ENCODE measurements at regions not wholly inside any gene's neighbourhood (a gene's known extent, or its start where the extent isn't known, plus 50 kb on each side); places are given as distances from the start of the nearest gene placed in this dataset.

GRCh38 chr5:162391833-162392232, 324.3 kb downstream of the GABRG2 start:
- dilution Hi-C loops (cut with MboI; ENCODE audit: extremely low pct_ligation_motif_present, low sequenced_read_pairs) (no loop called here), intact Hi-C loops (cut with micrococcal nuclease) (no loop called here)
- H3K27ac ChIP-seq (ENCODE audit: insufficient read depth, low read depth, low read length), result no peak overlapping the region
- H3K9ac ChIP-seq (replicated peaks; ENCODE audit: extremely low read depth, insufficient read depth, low read length), result no peak overlapping the region
- H3K36me3 ChIP-seq (ENCODE audit: control insufficient read depth in 2 of 2, extremely low read depth in 1 of 2, insufficient read depth in 2 of 2, low read length in 2 of 2), result no peaks in the 10 kb centered on the region
- H3K4me1 ChIP-seq (ENCODE audit: control insufficient read depth, extremely low read depth, insufficient read depth, low read length), result no peaks in the 10 kb centered on the region
- no peaks in the 10 kb centered on the region for H3K9me1 ChIP-seq (replicated peaks; ENCODE audit: control insufficient read depth, extremely low read depth, insufficient read depth, low read length)
- ChIA-PET POLR2A (no interaction called here), CTCF (no interaction called here)
- no peak overlapping the region for H3K4me2 ChIP-seq (ENCODE audit: insufficient read depth, low read length)
- no TSS peak for BruUV-seq (replicated peaks)
- H3K9me3 ChIP-seq (replicated peaks; ENCODE audit: control insufficient read depth, insufficient read depth, low read length), result peaks cover 5% of the 10 kb centered on the region
- no peak overlapping the region for H3K4me3 ChIP-seq (replicated peaks in 1 of 3; ENCODE audit: insufficient read depth in 1 of 3, low read depth in 1 of 3, low read length in 3 of 3)
- TF ChIP-seq MAX (IDR thresholded peaks at IDR 0.05; ENCODE audit: insufficient read depth, insufficient read length) (no peak), POLR2A (IDR thresholded peaks at IDR 0.05; ENCODE audit: low read depth, low read length) (no peak), EZH2 (IDR thresholded peaks at IDR 0.05; ENCODE audit: borderline replicate concordance, low read depth, low read length, severe bottlenecking) (no peak), CTCF (IDR thresholded peaks at IDR 0.05; ENCODE audit: extremely low read depth in 1 of 2, insufficient read depth in 1 of 2, low read depth in 1 of 2, low read length in 2 of 2) (no peak), POLR2AphosphoS5 (IDR thresholded peaks at IDR 0.05; ENCODE audit: insufficient read depth, low read depth, low read length) (no peak), GATA2 (IDR thresholded peaks at IDR 0.05; ENCODE audit: insufficient read depth, insufficient read length, low read depth, low read length) (no peak), FOS (IDR thresholded peaks at IDR 0.05; ENCODE audit: borderline replicate concordance, insufficient read depth, low read length) (no peak), MYC (IDR thresholded peaks at IDR 0.05; ENCODE audit: low read depth, low read length) (no peak), JUN (IDR thresholded peaks at IDR 0.05; ENCODE audit: borderline replicate concordance, insufficient read depth, insufficient read length, low read depth) (no peak)
- no peak for FAIRE-seq
- no peak for DNase-seq (ENCODE audit: low read depth, low spot score)
- H2AFZ ChIP-seq (ENCODE audit: low read depth, low read length), result no peak overlapping the region
- no peaks in the 10 kb centered on the region for H3K79me2 ChIP-seq (ENCODE audit: control insufficient read depth, insufficient read depth, low read length)
- no peaks in the 10 kb centered on the region for H3K27me3 ChIP-seq (ENCODE audit: control insufficient read depth in 2 of 2, insufficient read depth in 2 of 2, low read length in 2 of 2)
- H4K20me1 ChIP-seq (replicated peaks; ENCODE audit: control insufficient read depth, extremely low read depth, insufficient read depth, low read length), result no peaks in the 10 kb centered on the region

Data from endothelial cell of umbilical vein (primary cell).